C4-2B (cell line): ENCODE measurements at regions not wholly inside any gene's neighbourhood (a gene's known extent, or its start where the extent isn't known, plus 50 kb on each side); places are given as distances from the start of the nearest gene placed in this dataset.

Experiments
- ZFX ChIP-seq: fragments of 450-650 bp; IDR thresholded peaks from 2 replicates; pipeline ENCODE4 v1.6.1; 2017
- TF ChIP-seq, protein P1 (sequence below): fragments of 450-650 bp; conservative IDR thresholded peaks from 2 replicates; pipeline ENCODE4 v1.5.1; 2017; ENCODE audit warnings: mild to moderate bottlenecking

DNA sequence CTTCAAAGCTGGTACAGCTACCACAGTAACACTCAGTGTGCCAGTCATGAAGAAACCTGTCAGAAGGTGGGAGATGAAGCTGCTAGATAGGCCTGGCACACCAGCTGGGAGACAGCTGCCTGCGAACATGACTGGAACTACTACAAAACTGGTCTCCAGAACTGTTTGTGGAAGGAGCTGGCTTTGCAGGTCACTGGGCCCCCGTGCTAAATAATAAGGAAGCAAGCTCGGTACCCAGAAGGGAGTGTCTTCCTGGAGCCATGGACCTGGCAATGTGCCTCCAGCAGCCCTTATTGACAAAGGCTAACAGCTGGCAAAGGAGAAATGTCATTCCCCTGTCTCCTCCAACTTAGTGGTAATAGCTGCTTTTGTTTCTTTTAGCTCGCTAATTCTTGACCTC lies 1217.6 kb upstream of the LRRN3 start:
- TF ChIP-seq, protein P1, sequence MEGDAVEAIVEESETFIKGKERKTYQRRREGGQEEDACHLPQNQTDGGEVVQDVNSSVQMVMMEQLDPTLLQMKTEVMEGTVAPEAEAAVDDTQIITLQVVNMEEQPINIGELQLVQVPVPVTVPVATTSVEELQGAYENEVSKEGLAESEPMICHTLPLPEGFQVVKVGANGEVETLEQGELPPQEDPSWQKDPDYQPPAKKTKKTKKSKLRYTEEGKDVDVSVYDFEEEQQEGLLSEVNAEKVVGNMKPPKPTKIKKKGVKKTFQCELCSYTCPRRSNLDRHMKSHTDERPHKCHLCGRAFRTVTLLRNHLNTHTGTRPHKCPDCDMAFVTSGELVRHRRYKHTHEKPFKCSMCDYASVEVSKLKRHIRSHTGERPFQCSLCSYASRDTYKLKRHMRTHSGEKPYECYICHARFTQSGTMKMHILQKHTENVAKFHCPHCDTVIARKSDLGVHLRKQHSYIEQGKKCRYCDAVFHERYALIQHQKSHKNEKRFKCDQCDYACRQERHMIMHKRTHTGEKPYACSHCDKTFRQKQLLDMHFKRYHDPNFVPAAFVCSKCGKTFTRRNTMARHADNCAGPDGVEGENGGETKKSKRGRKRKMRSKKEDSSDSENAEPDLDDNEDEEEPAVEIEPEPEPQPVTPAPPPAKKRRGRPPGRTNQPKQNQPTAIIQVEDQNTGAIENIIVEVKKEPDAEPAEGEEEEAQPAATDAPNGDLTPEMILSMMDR, result no peak
- TF ChIP-seq ZFX, result no peak
